ENCODE measurements at regions not wholly inside any gene's neighbourhood (a gene's known extent, or its start where the extent isn't known, plus 50 kb on each side); places are given as distances from the start of the nearest gene placed in this dataset.

DNA sequence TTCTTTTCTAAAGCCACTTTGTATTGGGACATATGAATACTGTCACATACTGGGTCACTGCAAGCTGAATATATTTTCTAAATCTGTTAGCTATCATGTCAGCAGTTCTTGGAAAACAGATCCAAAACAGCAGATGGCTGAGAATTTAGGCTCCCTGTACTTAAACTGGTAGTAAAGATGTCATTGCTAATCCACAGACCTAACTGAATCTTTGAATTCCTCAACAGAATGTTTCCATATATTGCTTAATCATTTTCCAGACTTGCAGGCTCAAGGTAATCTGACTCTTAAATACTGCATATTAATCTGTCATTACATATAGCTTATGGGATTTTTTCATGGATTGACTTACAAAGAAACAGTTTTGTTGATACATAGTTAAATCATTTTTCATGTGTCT, 639.0 kb upstream of the KLHL1 start:
- TF ChIP-seq CTCF (IDR thresholded peaks at IDR 0.05), result no peak
- TF ChIP-seq ZFX (IDR thresholded peaks at IDR 0.05; ENCODE audit: borderline replicate concordance), result no peak
